Kidney (tissue), 13 donors: ENCODE measurements at regions not wholly inside any gene's neighbourhood (a gene's known extent, or its start where the extent isn't known, plus 50 kb on each side); places are given as distances from the start of the nearest gene placed in this dataset.

Experiments
- DNase-seq, 5 donors: peaks; one replicate each; pipeline ENCODE4 v3.0.0-alpha.2; 2013 to 2020
- FAIRE-seq: peaks from 2 replicates; lab custom pipeline; 2012; peaks lifted over from hg19 to GRCh38; lab: Jason Lieb, UNC
- H3K27ac ChIP-seq, 2 donors: one replicate each; pipeline ENCODE4 v1.7.0; 2013; ENCODE audit warnings: low read depth in 2 of 2, low read length in 2 of 2, inconsistent platforms in 1 of 2
- H3K27me3 ChIP-seq: one replicate; pipeline ENCODE4 v1.7.1; 2013; ENCODE audit warnings: low read length, inconsistent platforms; ENCODE audit not compliant: control insufficient read depth, insufficient read depth
- H3K36me3 ChIP-seq, 3 donors: one replicate each; pipeline versions ENCODE4 v1.7.0 to v1.7.1; 2013; ENCODE audit warnings: low read length in 3 of 3, control low read depth in 1 of 3, inconsistent platforms in 1 of 3; ENCODE audit not compliant: insufficient read depth in 3 of 3, control insufficient read depth in 2 of 3
- H3K4me1 ChIP-seq, 3 donors: one replicate each; pipeline versions ENCODE4 v1.7.0 to v1.7.1; 2013; ENCODE audit warnings: low read length in 3 of 3, inconsistent platforms in 1 of 3, low read depth in 1 of 3; ENCODE audit not compliant: control insufficient read depth in 2 of 3, insufficient read depth in 2 of 3
- H3K4me3 ChIP-seq, 3 donors: one replicate each; pipeline versions ENCODE4 v1.7.0 to v1.8.1; 2013; ENCODE audit warnings: low read length in 3 of 3, control low read depth in 1 of 3, inconsistent platforms in 1 of 3
- H3K9ac ChIP-seq, 3 donors: one replicate each; pipeline versions ENCODE4 v1.7.0 to v1.7.1; 2013; ENCODE audit warnings: low read length in 3 of 3, control low read depth in 1 of 3, inconsistent platforms in 1 of 3
- H3K9me3 ChIP-seq, 3 donors: one replicate each; pipeline versions ENCODE4 v1.7.0 to v1.7.1; 2013; ENCODE audit warnings: low read length in 3 of 3, control low read depth in 1 of 3, inconsistent platforms in 1 of 3; ENCODE audit not compliant: control insufficient read depth in 2 of 3, insufficient read depth in 1 of 3
- intact Hi-C: fragments of 100-400 bp; cut with DNase I; formaldehyde crosslinking; loops from one replicate; pipeline ENCODE4 v1.11.1; 2022
- TF ChIP-seq, protein P1 (sequence below): IDR thresholded peaks from 3 replicates; pipeline ENCODE4 v1.5.1; 2012; ENCODE audit warnings: mild to moderate bottlenecking, moderate library complexity, borderline replicate concordance; ENCODE audit not compliant: insufficient read depth; ENCODE audit errors: extremely low read depth
- donor health status: control.
- donor health status: control.
- donor health status: control.
- donor health status: control.
- donor health status: control.
- donor health status: DM: yes; HTN: yes; CAD: no.
- donor health status: Normal renal cell carcinoma (clear cell type).

DNA sequence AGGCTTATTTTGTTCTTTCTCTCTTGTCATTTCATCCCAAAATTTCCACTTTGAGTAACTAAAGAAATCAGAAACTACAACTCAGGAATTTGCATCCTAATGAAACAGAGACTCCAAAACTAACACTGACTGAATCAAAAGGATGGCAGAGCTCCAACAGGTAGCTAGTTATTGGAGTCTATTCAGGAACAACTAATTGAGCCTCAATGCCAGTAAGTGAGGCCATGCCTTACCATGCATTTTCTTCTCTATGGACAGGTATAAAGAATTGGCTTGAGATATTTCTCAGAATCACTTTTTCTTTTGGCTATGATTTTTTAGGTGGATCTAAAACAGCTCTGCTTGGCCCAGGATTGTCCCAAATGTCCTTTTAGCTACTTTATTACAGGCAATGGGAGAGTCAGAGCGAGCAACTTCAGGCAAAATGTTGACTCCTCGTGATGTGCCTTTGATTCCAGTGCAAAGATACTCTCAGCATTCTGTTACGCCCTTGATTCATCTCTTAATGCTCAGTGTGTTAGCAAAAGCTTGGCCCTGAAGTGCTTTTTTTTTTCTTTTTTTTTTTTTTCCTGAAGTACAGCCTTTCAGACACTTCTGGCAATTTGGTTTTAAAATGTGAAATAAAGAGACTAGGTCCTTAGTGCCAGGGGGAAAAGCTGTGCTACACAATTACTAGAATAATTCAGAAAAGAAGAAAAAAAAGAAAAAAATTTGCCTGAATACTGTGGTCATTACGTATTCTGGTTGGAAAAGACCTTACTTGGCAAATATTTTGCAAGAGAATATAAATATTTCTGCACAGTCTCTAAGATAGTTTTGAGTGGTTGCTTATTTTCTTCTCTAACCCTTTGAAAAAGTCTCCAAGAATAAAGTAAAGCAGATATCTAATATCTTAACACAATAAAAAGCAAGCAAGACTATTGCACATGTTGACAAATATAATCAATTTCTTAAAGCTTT lies 423.7 kb downstream of the ANXA1 start:
- DNase-seq = no peak
- Histone ChIP-seq H3K4me3 (no peak overlapping the region), H3K9ac (no peak overlapping the region), H3K27me3 (no peaks in the 10 kb centered on the region), H3K9me3 (no peaks in the 10 kb centered on the region), H3K4me1 (no peaks in the 10 kb centered on the region), H3K27ac (no peak overlapping the region), H3K36me3 (no peaks in the 10 kb centered on the region)
- TF ChIP-seq, protein P1, sequence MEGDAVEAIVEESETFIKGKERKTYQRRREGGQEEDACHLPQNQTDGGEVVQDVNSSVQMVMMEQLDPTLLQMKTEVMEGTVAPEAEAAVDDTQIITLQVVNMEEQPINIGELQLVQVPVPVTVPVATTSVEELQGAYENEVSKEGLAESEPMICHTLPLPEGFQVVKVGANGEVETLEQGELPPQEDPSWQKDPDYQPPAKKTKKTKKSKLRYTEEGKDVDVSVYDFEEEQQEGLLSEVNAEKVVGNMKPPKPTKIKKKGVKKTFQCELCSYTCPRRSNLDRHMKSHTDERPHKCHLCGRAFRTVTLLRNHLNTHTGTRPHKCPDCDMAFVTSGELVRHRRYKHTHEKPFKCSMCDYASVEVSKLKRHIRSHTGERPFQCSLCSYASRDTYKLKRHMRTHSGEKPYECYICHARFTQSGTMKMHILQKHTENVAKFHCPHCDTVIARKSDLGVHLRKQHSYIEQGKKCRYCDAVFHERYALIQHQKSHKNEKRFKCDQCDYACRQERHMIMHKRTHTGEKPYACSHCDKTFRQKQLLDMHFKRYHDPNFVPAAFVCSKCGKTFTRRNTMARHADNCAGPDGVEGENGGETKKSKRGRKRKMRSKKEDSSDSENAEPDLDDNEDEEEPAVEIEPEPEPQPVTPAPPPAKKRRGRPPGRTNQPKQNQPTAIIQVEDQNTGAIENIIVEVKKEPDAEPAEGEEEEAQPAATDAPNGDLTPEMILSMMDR = no peak
- intact Hi-C loops = no loop called here
- FAIRE-seq = no peak

DNA sequence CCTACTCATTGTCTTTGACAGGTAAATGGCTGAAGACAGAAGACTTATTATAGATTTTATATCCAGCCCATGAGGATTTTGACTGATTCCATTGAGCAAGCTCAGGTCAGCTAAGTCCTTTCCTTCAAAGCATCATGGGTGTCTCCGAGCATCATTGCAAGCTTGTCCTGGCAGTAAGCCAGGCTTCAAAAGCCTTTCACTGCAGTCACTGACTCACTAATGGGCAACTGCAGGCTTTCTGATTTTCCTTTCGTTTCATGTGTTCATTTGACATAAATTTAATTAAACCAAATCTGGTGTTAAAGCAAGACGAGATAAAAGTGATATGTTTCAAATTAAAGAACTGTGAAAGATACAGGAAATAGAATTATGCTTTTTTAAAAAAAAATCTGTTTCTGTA lies 426.2 kb downstream of the ANXA1 start:
- Histone ChIP-seq H3K27me3 (no peaks in the 10 kb centered on the region), H3K4me1 (no peaks in the 10 kb centered on the region), H3K27ac (no peak overlapping the region), H3K36me3 (no peaks in the 10 kb centered on the region), H3K9me3 (no peaks in the 10 kb centered on the region), H3K4me3 (no peak overlapping the region), H3K9ac (no peak overlapping the region)
- TF ChIP-seq, protein P1 = no peak
- intact Hi-C loops = no loop called here
- FAIRE-seq (no peak), DNase-seq (peak in 1 of 5 donors; percentile 33)

DNA sequence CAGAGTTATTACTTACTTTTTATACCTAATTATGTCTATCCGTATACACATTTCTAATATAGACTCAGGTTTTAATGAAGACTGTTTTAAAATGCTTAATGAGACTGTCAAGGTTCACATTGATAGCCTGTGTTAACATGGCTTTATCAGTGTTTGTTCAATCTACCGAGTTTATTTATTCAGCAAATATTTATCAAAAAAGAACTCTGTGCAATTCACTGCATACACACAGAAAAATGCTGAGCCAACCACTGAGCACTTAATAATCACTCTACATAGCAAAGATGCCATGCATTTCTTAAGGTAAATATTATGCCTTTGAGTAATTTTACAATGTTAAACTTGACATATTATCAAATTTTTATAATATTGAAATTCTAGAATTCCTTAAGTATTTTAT lies 428.2 kb downstream of the ANXA1 start:
- no peaks in the 10 kb centered on the region for H3K27me3 ChIP-seq
- TF ChIP-seq, protein P1 = no peak
- H3K9me3 ChIP-seq = no peaks in the 10 kb centered on the region
- intact Hi-C loops = no loop called here
- H3K9ac ChIP-seq = no peak overlapping the region
- FAIRE-seq (no peak), DNase-seq (peak in 1 of 5 donors; percentile 0)
- H3K4me3 ChIP-seq = no peak overlapping the region
- no peak overlapping the region for H3K27ac ChIP-seq
- H3K36me3 ChIP-seq = no peaks in the 10 kb centered on the region
- H3K4me1 ChIP-seq = no peaks in the 10 kb centered on the region
